ENCODE measurements at regions not wholly inside any gene's neighbourhood (a gene's known extent, or its start where the extent isn't known, plus 50 kb on each side); places are given as distances from the start of the nearest gene placed in this dataset.

GRCh38 chr2:118699447-118700175 lies 147.8 kb downstream of the EN1 start:
- no peak overlapping the region for H3K4me3 ChIP-seq (ENCODE audit: insufficient read length, low read depth)
- H3K9me3 ChIP-seq (ENCODE audit: insufficient read depth, low read length): 0 out of 2 replicates have a peak, but pooled peaks cover 8% of the 10 kb centered on the region
- no peak overlapping the region for H3K9ac ChIP-seq (ENCODE audit: insufficient read length, low read depth)
- no peak for DNase-seq (ENCODE audit: low read depth, low spot score)
- TF ChIP-seq SUZ12 (IDR thresholded peaks at IDR 0.05; ENCODE audit: extremely low read depth, insufficient read depth, insufficient read length): no peak
- no peak for TF ChIP-seq YY1 (IDR thresholded peaks at IDR 0.05; ENCODE audit: insufficient read depth, insufficient read length)
- no peak for TF ChIP-seq ZNF274 (IDR thresholded peaks at IDR 0.05; ENCODE audit: low read depth, low read length)
- H3K27me3 ChIP-seq (ENCODE audit: insufficient read depth, insufficient read length): no peaks in the 10 kb centered on the region
- no peaks in the 10 kb centered on the region for H3K4me1 ChIP-seq (ENCODE audit: insufficient read depth, insufficient read length)
- H3K36me3 ChIP-seq (ENCODE audit: insufficient read depth, insufficient read length, low read length): no peaks in the 10 kb centered on the region

GRCh38 chr2:118698564-118698963 lies 148.9 kb downstream of the EN1 start:
- no peak overlapping the region for H3K4me3 ChIP-seq (ENCODE audit: insufficient read length, low read depth)
- 0 out of 2 replicates have a peak, but pooled peaks cover 8% of the 10 kb centered on the region for H3K9me3 ChIP-seq (ENCODE audit: insufficient read depth, low read length)
- DNase-seq (ENCODE audit: low read depth, low spot score): no peak
- no peaks in the 10 kb centered on the region for H3K4me1 ChIP-seq (ENCODE audit: insufficient read depth, insufficient read length)
- no peak overlapping the region for H3K9ac ChIP-seq (ENCODE audit: insufficient read length, low read depth)
- TF ChIP-seq ZNF274 (IDR thresholded peaks at IDR 0.05; ENCODE audit: low read depth, low read length) (no peak), YY1 (IDR thresholded peaks at IDR 0.05; ENCODE audit: insufficient read depth, insufficient read length) (no peak), SUZ12 (IDR thresholded peaks at IDR 0.05; ENCODE audit: extremely low read depth, insufficient read depth, insufficient read length) (no peak)
- no peaks in the 10 kb centered on the region for H3K27me3 ChIP-seq (ENCODE audit: insufficient read depth, insufficient read length)
- H3K36me3 ChIP-seq (ENCODE audit: insufficient read depth, insufficient read length, low read length): no peaks in the 10 kb centered on the region

GRCh38 chr2:118697781-118698180 lies 149.7 kb downstream of the EN1 start:
- Histone ChIP-seq H3K4me3 (ENCODE audit: insufficient read length, low read depth) (no peak overlapping the region), H3K9ac (ENCODE audit: insufficient read length, low read depth) (no peak overlapping the region), H3K4me1 (ENCODE audit: insufficient read depth, insufficient read length) (no peaks in the 10 kb centered on the region), H3K36me3 (ENCODE audit: insufficient read depth, insufficient read length, low read length) (no peaks in the 10 kb centered on the region), H3K9me3 (ENCODE audit: insufficient read depth, low read length) (peaks cover 10% of the 10 kb centered on the region; the same call in 1 of the 2 replicates), H3K27me3 (ENCODE audit: insufficient read depth, insufficient read length) (no peaks in the 10 kb centered on the region)
- TF ChIP-seq ZNF274 (IDR thresholded peaks at IDR 0.05; ENCODE audit: low read depth, low read length) (no peak), SUZ12 (IDR thresholded peaks at IDR 0.05; ENCODE audit: extremely low read depth, insufficient read depth, insufficient read length) (no peak), YY1 (IDR thresholded peaks at IDR 0.05; ENCODE audit: insufficient read depth, insufficient read length) (no peak)
- DNase-seq (ENCODE audit: low read depth, low spot score): no peak

GRCh38 chr2:118696786-118697465 lies 150.5 kb downstream of the EN1 start:
- Histone ChIP-seq H3K4me1 (ENCODE audit: insufficient read depth, insufficient read length) (no peaks in the 10 kb centered on the region), H3K4me3 (ENCODE audit: insufficient read length, low read depth) (no peak overlapping the region), H3K9me3 (ENCODE audit: insufficient read depth, low read length) (peaks cover 18% of the 10 kb centered on the region; the same call in 1 of the 2 replicates), H3K36me3 (ENCODE audit: insufficient read depth, insufficient read length, low read length) (no peaks in the 10 kb centered on the region), H3K9ac (ENCODE audit: insufficient read length, low read depth) (no peak overlapping the region), H3K27me3 (ENCODE audit: insufficient read depth, insufficient read length) (no peaks in the 10 kb centered on the region)
- DNase-seq (ENCODE audit: low read depth, low spot score): no peak
- no peak for TF ChIP-seq ZNF274 (IDR thresholded peaks at IDR 0.05; ENCODE audit: low read depth, low read length)
- TF ChIP-seq YY1 (IDR thresholded peaks at IDR 0.05; ENCODE audit: insufficient read depth, insufficient read length): no peak
- no peak for TF ChIP-seq SUZ12 (IDR thresholded peaks at IDR 0.05; ENCODE audit: extremely low read depth, insufficient read depth, insufficient read length)

- H3K9ac ChIP-seq (ENCODE audit: insufficient read length, low read depth): no peak overlapping the region
- no peaks in the 10 kb centered on the region for H3K4me1 ChIP-seq (ENCODE audit: insufficient read depth, insufficient read length)
- H3K36me3 ChIP-seq (ENCODE audit: insufficient read depth, insufficient read length, low read length): no peaks in the 10 kb centered on the region
- H3K4me3 ChIP-seq (ENCODE audit: insufficient read length, low read depth): no peak overlapping the region
- peaks cover 37% of the 10 kb centered on the region for H3K9me3 ChIP-seq (ENCODE audit: insufficient read depth, low read length)
- no peaks in the 10 kb centered on the region for H3K27me3 ChIP-seq (ENCODE audit: insufficient read depth, insufficient read length)
- no peak for DNase-seq (ENCODE audit: low read depth, low spot score)
- TF ChIP-seq YY1 (IDR thresholded peaks at IDR 0.05; ENCODE audit: insufficient read depth, insufficient read length) (no peak), ZNF274 (IDR thresholded peaks at IDR 0.05; ENCODE audit: low read depth, low read length) (no peak), SUZ12 (IDR thresholded peaks at IDR 0.05; ENCODE audit: extremely low read depth, insufficient read depth, insufficient read length) (no peak)
These were observed 154.1 kb downstream of the EN1 start for GRCh38 chr2:118693287-118693822.

- DNase-seq (ENCODE audit: low read depth, low spot score): no peak
- Histone ChIP-seq H3K27me3 (ENCODE audit: insufficient read depth, insufficient read length) (no peaks in the 10 kb centered on the region), H3K4me1 (ENCODE audit: insufficient read depth, insufficient read length) (no peaks in the 10 kb centered on the region), H3K9me3 (ENCODE audit: insufficient read depth, low read length) (peaks cover 29% of the 10 kb centered on the region), H3K4me3 (ENCODE audit: insufficient read length, low read depth) (no peak overlapping the region), H3K36me3 (ENCODE audit: insufficient read depth, insufficient read length, low read length) (no peaks in the 10 kb centered on the region), H3K9ac (ENCODE audit: insufficient read length, low read depth) (no peak overlapping the region)
- no peak for TF ChIP-seq SUZ12 (IDR thresholded peaks at IDR 0.05; ENCODE audit: extremely low read depth, insufficient read depth, insufficient read length)
- TF ChIP-seq YY1 (IDR thresholded peaks at IDR 0.05; ENCODE audit: insufficient read depth, insufficient read length): no peak
- TF ChIP-seq ZNF274 (IDR thresholded peaks at IDR 0.05; ENCODE audit: low read depth, low read length): no peak
These were observed 157.6 kb downstream of the EN1 start for GRCh38 chr2:118689874-118690273.

- H3K9me3 ChIP-seq (ENCODE audit: insufficient read depth, low read length): peaks cover 29% of the 10 kb centered on the region
- no peaks in the 10 kb centered on the region for H3K36me3 ChIP-seq (ENCODE audit: insufficient read depth, insufficient read length, low read length)
- TF ChIP-seq YY1 (IDR thresholded peaks at IDR 0.05; ENCODE audit: insufficient read depth, insufficient read length) (no peak), ZNF274 (IDR thresholded peaks at IDR 0.05; ENCODE audit: low read depth, low read length) (no peak), SUZ12 (IDR thresholded peaks at IDR 0.05; ENCODE audit: extremely low read depth, insufficient read depth, insufficient read length) (no peak)
- no peak overlapping the region for H3K4me3 ChIP-seq (ENCODE audit: insufficient read length, low read depth)
- no peaks in the 10 kb centered on the region for H3K27me3 ChIP-seq (ENCODE audit: insufficient read depth, insufficient read length)
- DNase-seq (ENCODE audit: low read depth, low spot score): no peak
- no peaks in the 10 kb centered on the region for H3K4me1 ChIP-seq (ENCODE audit: insufficient read depth, insufficient read length)
- no peak overlapping the region for H3K9ac ChIP-seq (ENCODE audit: insufficient read length, low read depth)
These were observed 158.0 kb downstream of the EN1 start for GRCh38 chr2:118689456-118689855.

All from NT2/D1 (cell line).